M059J (cell line): ENCODE measurements at regions not wholly inside any gene's neighbourhood (a gene's known extent, or its start where the extent isn't known, plus 50 kb on each side); places are given as distances from the start of the nearest gene placed in this dataset.

Source experiments
- DNase-seq: peaks from one replicate; pipeline ENCODE4 v3.0.0-alpha.2; 2012; ENCODE audit warnings: low read depth

DNA sequence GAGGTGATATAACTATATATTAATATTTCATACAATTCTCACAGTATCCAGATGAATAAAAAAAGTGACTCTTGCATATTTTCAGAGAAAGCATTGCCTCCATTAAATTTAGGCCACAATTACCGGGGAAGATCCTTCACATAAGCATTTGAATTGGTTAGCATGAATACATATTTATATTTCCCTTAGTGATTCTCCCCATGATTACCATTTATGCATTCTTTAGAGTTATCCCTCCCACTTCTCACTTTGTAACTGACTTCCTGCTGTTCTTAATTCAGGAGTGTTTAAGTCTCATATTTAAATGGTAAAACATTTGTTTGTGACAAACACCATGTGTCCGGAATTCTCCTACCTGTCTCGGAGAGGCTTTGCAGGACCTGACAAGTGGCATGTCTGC lies 523.4 kb downstream of the CCDC85A start:
- DNase-seq = no peak

DNA sequence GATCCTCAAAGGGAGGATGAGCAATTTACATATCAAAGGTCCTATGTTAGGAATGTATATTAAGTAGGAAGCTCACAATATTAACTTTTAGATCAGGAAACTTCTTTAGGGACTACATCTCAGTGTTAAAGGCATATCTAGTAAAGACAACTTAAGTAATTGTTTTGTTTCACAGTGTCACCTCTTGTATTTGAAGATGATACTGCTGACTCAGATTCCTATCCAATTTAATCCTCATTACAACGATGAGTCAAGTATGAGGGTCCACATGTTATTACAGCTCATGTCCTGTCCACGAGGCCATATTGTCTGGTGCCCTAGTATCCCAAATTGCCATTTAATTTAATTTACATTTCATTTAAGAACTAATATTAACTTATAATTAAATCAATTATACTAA lies 523.9 kb downstream of the CCDC85A start:
- no peak for DNase-seq

DNA sequence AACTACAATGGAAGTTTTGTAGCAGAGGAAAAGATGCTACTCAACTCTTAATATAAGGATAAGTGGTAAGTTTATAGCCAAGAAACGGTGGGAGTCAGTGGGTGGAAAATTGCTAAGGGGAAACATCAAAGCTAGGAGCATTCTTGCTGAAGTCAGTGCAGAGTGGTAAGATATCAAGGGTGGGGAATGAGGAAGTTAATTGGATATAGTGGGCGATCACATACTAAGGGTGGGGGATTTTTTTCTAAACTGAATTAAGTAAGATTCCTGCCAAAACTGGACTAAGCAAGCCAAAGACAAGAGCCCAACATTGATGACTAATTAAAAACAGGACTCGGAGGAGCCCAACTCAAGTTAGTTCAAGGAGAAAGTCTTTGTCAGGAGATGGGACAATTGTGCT lies 525.4 kb downstream of the CCDC85A start:
- no peak for DNase-seq

DNA sequence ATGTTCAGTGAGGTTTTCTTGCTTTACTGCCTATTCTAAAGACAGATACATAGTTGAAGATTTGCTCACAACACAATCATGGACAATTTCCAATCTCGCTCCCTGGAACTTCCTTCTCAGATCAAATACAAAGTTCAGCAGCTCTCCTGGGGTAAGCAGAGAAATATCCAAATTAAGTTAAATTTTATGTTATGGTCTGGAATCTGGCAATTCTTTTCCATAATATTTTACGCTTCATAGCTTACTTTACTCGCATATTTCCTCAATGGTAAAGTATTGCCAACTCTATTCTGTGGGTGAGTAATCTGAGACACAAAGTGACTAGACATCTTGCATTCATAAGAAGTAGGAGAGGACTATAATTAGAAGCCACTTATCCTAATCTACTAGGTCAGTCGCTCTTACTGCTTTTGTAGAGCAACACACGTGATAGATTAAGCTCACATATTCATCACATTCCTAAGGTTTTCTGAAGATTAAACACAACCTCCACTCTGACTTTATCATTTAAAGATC lies 529.4 kb downstream of the CCDC85A start:
- DNase-seq = peak; percentile 87

DNA sequence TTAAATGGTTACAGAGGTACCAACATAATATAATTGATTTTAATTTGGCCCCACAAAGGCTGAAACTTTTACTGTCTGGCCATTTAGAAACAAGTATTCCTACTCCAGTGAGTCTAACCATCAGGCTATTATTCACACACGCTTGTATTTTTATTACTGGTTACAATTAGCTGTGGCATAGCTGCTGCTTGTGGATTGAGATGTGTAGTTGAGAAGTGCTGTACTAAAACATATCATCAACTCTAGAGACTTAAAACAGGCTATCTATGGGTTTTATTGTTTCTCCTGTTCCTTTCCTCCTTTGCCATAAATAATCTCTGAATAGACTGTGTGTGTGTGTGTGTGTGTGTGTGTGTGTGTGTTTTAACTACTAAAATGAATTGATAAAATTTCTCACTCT lies 530.2 kb downstream of the CCDC85A start:
- no peak for DNase-seq

DNA sequence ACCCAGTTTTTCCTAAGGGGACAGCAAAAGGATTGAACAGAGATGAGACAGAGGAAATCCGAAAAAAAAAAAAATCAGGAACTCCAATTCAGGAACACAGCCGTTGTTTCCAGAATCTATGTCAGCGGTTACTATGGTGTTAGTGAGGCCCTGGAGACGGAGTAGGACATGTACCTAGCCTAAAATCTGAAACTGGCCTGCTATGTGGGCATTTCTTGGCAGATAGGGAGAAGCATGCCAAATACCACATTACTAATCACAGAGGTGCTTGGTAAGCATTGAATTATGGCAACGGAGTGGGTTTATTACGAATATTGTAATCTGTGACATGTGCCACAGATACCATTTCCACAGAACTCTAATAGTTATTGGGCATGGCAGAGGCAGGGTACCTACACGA lies 530.6 kb downstream of the CCDC85A start:
- DNase-seq = peak; percentile 52

DNA sequence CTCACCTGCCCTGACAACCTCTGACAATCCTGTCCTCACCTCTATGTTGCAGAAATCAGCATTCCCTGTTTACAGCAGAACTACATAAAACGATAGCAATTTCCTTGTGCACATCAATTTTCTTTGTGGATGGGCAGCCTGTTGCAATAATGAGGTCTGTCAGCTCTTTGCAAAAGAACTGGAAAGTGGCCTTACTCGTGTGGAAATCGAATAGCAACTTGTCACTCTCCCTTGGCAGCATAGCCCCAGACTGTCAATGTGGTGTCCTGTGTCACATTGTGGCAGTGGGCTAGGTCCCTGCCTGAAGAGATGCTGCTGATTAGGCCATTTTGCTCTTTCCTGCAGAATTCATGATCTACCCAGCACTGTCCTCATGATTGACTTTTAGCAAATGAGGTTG lies 531.9 kb downstream of the CCDC85A start:
- no peak for DNase-seq

DNA sequence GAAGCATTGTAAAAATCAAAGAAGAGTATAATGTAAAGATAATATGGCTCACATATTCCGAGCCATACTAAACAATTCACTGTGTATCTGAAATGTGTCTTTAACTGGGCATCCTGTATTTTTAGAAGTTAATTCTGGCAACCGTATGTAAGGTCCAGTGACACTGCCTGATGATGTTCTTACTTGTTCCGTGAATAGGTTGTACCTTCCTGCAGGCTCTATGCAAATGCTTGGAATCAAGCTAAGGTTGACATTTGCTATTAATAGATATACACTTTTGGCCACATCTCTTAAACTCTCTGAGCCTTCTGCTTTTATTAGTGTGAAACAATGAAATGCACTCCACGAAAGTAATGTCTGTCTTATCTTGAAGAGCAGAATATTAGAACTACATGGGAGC lies 534.6 kb downstream of the CCDC85A start:
- no peak for DNase-seq

DNA sequence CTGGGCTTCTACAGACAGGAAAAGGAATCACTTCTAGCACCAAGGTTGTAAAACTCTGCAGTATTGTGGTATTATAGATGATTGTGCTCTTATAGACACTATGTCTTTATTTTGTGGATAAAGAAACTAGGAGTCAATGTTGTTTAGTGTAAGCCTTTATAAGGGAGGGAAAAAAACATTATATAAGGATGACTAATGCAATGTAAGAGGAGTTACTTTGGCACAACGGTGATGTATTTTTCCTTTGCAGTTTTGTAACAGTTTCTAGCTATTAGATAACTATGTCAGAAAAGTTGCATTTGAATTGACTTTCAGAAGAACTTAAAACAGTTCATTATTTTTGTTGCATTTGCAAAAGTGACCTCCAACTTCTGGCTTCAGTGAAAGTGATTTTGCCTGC lies 545.4 kb downstream of the CCDC85A start:
- DNase-seq = peak; percentile 32

DNA sequence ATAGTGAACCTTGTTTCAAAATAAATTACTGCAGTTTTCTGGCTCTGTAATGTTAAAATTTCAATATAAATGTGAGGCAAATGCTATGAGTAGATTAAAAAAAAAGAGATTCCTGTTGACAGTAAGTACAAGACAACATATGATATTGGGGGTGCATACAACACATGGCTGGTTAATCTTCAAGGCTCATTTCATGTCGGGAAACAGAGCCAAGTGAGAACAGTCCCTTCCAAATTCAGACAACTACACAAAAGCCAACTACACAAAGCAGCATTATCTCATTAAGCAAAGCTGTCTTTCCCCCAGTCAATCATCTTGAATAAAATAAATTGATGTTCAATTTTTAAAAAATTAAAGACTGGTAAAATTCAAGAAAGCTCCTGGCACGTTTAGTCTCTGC lies 549.2 kb downstream of the CCDC85A start:
- DNase-seq = no peak

DNA sequence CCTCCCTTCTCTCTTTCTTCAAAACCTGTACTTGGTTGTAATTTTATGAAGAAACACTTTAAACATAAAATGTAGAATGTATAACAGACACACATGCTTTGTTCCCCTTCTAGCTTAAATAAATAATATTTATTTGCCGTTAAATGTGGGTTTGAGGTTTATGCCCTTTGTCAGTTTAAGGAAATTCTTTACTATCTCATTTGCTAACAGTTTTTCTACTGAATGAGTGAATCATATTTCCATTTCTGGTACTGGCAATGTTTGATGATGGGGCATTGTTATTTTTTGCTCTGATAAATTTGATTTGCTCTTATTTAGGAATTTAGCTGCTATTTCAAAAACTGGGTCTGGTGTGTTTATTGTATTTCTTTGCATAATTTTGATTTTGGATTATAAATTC lies 555.6 kb downstream of the CCDC85A start:
- DNase-seq = peak; percentile 25

DNA sequence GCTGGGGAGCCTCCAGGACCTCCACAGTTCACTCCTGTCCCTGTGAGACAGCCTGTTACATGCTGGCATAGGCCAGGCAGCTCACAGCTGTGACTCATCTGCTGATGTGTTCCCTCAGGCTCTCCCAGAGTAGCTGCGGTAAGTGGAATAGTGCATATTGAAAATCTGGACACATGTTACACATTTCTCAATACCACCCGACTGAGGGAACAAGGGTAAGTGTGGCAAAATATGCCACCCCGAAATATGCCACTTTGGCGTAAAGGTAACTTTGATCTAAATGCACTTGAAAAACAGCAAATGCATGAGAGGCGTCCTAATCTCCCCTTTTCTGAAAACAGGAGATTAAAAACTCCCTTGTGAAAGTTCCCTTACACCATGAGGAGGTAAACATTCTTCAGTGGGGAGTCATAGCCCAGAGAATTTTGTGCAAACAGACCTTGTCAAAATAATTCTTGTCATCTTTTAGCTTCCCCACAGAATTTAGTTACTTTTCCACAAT lies 557.9 kb downstream of the CCDC85A start:
- peak; percentile 96 for DNase-seq

DNA sequence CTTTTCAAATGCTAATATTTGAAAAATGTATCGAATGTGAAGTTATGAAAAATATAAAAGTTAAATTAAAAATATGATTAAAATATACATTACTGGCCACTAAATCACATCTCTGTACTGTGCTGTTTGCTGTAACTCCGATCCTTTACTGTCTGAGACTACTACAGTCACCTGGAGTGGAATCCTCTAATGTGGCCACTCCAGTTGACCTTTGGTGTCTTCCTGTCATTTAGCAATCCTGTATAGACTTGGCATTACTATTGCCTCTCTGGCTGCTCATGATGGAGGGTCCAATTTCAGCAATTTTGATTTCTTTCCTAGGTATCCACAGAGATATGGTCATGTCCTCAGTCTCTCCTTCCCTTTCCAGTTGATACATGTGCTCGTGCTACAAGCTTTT lies 560.0 kb downstream of the CCDC85A start:
- DNase-seq = no peak

DNA sequence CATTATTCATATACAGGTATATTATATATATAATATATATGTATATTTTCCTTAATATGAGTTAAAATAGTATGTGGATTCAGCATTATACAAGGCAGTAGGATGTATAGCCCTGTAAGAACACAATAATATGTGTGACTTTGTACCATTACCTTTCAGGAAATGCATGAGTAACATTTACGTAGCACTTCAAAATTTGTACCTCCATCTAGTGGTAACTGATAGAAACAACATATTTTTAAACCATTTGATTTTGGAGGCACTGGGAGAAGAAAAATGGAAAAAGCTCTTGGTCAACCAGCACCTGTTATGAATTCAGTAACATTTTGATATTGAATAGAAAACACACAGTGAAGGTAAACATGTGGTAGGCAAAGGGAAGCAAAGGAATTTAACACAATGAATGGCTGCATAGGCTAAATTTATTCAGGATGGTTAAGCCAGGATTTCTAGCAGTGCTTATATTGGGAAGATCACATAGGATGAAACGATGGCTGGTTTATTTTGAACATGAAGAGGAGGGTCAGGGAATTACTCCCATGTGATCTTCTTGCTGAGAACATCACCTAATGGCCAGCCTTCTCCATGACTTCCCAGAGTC lies 565.5 kb downstream of the CCDC85A start:
- DNase-seq = peak; percentile 48

DNA sequence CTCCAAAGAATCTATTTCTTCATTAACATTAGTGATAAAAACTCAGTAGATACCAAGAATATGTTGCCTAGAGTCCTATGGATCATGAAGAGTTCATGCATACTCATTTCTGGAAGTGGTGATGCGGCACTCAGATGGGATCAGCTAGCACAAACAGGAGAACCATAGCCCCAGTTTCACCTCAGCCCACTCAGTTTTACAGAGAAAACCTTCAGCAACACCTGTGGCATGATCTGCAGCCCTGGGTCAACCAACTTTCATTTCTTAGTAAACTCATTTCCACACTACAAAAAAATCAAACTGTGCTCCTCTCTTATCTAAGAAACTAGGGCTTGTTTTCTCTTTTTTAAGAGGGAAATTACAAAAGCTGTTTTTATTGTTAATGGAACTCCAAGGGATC lies 569.4 kb downstream of the CCDC85A start:
- DNase-seq = no peak

DNA sequence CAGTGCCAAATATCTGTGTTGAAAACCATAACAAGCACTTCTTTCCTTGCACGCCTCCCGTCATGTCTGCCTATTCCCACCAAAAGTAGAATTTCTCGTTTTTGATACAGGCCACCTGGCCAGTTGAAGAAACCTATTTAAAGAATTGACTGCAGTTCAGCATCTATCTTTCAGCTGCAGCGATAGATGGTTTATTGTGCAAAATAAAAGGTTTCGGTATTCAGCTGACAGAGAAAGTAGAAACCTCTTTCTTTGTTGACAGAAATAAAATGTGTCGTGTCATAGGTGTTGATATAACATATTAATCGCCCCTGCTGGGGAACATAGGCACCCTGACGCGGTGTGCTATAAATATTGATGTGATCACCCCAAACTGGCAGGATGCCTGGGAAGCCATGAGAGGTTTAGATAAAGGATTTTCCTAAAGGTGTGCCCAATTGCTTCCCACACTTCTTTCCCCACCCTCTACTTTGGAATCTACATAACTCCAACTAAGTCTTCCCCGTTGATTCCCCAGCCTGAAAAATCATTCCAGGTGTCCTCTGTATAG lies 570.4 kb downstream of the CCDC85A start:
- no peak for DNase-seq

DNA sequence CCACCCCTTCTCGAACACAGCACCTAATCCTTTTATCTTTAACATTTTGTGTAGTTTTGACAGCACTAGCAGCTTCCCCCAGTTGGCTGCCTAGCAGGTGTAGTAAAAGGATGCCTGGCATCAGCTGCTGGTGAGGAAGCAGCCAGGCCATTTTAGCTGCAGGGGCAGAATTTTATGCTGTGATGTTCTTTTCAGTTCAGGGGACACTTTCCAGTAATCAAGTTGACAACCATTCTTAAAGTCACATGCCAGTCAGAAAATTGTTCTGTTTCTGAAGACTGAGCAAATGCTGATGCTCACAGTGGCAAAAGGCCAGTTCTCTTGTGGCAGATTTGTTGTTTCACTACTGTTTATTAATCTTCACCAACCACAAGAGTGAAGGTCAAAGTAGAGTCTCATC lies 570.8 kb downstream of the CCDC85A start:
- DNase-seq = no peak

DNA sequence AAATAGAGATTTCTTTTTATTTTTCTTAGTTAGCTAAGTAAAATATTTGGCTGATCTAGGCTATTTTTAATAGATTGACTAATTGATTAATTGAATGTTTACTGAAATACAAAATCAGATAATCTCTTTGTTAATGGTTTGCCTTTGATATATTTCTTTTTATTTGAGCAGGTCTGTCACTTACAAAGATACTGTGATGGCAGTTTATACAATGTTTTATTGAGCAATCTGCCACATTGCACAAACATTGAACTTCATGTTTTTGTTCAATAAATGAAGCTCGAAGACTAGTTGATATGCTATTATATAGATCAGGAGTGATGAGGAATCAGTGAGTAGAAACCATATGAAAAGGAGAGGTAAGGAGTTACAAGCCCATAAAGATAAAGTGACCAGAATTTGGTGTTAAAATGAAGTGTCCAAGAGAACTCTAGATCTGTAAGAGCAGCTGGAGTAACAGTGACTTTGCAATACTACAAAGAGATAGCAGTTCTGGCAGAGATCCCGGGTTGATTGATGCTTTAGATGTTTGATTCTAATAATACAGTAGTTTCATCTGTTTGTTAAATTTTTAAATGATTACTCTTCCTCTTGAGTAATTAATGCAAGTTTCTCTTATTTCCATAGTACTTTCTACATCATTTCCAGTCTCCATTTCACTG lies 574.2 kb downstream of the CCDC85A start:
- no peak for DNase-seq

DNA sequence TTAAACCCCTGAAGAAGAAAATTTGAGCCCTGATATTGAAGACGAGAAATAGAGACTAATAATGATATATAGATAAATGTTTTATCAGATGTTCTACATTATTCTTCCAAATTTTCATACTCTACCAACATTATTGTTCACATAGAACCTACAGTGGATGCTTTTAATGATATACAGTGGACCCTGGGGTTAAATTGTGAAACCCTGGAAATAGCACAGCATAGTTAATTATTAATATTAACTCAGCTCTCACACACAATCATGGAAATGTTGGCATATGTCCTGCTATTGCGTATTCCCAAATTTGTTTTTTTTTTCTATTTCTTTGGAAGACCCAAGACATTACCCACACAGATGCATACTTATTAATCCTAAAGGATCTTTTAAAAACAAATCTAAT lies 579.9 kb downstream of the CCDC85A start:
- DNase-seq = no peak

DNA sequence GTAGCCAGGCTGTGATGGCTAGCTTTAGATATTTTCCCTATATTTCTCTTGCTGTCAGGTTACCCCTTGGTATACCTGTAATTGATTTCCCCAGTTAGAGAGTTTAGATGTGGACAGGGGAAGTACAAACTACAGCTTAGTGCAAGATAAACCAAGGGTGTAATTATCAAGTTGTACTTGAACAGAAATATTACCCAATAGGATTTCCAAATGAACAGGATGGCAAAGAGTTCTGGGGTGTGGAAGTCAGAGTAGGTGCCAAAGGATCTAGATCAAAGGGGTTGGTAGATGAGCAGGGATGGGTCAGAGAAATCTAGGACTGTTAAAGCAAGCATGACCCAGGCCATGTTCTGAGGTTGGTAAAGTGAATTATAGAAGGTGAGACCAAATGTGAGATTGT lies 585.2 kb downstream of the CCDC85A start:
- no peak for DNase-seq

DNA sequence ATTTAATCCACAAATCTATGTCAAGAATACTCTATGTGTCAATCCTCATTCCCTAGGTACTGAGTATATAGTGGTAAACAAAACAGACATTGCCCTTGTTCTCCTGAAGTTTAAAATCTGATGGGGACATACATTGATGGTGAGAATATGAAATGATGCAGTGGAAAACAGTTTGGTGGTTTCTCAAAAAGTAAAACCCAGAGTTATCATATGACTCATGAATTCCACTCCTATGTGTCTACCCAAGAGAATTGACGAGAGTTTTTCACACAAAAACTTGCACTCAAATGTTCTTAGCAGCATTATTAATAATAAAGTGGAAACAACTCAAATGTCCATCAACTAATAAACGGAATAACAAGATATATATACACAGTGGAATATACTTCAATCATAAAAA lies 586.7 kb downstream of the CCDC85A start:
- DNase-seq = peak; percentile 67

DNA sequence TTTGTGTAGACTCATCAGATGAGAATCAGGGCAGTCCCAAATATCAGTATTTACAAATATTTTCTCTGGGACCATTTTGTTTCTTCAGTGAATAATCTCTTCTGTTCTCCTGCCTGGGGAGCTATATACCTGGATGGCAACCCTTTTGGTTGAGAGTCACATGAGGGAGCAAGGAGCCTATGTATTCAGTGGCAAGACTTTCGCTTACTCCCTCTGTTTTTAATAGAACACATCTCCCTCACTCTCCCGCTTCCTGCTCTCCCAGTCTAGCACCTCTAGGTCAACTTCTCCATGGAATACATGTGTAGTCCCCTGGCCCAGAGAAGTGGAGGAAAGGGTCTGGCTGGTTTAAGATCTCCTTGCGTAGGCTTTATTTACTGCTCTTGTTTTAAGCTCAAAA lies 600.3 kb downstream of the CCDC85A start:
- no peak for DNase-seq

DNA sequence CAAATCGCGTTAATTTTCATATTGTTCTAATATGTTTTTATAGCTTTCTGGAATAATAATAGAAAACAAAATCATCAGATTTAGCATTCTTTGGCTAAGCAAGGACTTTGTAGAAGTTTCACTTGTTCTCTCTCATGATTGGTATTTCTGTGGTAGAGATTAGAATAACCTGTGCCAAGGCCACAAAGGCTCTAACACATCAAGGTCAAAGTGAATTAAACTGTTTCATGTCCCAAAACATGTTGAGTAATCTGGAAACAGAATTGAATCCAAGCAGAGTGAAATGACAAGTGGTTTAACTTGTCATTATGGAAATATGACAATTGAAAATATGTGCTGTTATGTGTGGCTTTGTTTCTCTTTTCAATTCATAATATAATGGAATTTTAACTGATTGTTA lies 617.4 kb downstream of the CCDC85A start:
- DNase-seq = peak; percentile 40
